Ovary (tissue), 3 donors: ENCODE measurements at regions not wholly inside any gene's neighbourhood (a gene's known extent, or its start where the extent isn't known, plus 50 kb on each side); places are given as distances from the start of the nearest gene placed in this dataset.

Source experiments
- POLR2A ChIP-seq: fragments of 450-650 bp; IDR thresholded peaks from one replicate; pipeline ENCODE4 v1.6.1; 2017; ENCODE audit warnings: antibody characterized with exemption, mild to moderate bottlenecking, moderate library complexity
- TF ChIP-seq, protein P1 (sequence below), 3 donors: fragments of 450-650 bp in 2 of 3; fragments of 200-600 bp in 1 of 3; IDR thresholded peaks; one replicate each; pipeline versions ENCODE4 v1.5.1 to v1.8.0; 2016 to 2022; ENCODE audit warnings: antibody characterized with exemption in 3 of 3, mild to moderate bottlenecking in 1 of 3
- donor health status: DM: no; HTN: no; CAD: no.

DNA sequence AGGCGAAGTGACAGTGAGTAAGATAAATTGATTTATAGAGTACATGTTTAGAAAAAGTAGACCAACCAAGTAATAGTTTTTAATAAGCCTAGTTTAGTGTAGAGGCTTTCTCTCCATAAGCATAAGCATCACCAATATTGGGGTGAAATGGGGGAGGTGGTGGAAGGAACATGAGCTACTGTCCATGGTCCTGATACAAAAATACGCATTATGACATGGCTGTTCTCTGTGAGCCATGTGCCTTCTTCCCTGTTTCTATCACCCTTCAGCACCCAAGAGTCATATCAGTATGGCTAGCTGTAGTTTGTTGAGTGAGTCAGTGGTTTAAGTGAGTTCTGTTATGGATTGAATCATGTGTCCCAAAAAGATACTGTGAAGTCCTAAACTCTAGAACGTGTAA lies 150.8 kb downstream of the EDN1 start:
- no peak for TF ChIP-seq POLR2A
- TF ChIP-seq, protein P1, sequence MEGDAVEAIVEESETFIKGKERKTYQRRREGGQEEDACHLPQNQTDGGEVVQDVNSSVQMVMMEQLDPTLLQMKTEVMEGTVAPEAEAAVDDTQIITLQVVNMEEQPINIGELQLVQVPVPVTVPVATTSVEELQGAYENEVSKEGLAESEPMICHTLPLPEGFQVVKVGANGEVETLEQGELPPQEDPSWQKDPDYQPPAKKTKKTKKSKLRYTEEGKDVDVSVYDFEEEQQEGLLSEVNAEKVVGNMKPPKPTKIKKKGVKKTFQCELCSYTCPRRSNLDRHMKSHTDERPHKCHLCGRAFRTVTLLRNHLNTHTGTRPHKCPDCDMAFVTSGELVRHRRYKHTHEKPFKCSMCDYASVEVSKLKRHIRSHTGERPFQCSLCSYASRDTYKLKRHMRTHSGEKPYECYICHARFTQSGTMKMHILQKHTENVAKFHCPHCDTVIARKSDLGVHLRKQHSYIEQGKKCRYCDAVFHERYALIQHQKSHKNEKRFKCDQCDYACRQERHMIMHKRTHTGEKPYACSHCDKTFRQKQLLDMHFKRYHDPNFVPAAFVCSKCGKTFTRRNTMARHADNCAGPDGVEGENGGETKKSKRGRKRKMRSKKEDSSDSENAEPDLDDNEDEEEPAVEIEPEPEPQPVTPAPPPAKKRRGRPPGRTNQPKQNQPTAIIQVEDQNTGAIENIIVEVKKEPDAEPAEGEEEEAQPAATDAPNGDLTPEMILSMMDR (IDR thresholded peaks at IDR 0.05) = no peak
